ENCODE measurements at regions not wholly inside any gene's neighbourhood (a gene's known extent, or its start where the extent isn't known, plus 50 kb on each side); places are given as distances from the start of the nearest gene placed in this dataset.

DNA sequence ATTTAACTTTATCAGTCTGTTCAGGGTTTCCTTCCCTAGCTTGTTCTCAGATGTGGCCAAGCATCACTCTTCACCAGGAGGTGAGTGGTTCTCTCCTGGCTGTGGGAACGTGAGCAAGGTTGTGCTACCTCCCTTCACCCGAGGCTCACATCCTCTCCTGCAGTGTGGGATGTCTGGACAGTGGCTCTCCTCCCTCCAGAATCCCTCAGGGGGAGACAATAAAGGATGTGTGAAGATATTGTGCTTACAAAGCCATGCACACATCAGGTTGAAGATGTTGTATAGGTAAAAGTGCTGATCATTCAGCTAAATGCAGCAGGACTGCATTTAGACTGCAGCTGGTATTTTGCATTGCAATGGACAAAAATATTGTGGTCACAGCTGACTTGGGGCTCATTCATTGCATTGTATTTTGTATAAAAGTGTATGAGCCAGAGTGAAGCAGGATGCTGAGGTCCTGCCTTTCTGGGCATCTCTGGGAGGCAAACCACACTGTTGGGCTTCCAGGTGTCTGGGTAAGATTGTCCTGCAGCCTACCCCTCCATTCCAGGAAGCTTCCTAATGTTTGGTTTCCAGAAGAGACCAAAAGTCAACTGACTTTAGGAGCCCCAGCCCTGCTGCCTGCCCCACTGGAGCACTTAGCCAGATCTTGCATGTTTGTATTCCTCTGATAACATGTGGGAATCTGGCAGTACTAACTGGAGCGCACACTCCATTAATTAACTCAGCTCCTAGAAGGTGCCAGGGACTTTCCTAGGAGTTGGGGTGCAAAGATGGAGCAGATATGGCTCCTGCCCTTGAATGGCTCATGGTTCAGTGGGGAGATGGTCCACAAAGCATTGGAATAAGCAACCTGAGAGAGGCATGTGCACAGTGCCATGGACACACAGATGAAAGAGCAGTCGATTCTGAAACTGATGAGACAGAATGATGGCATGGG is 292.5 kb upstream of the ZNF32 start:
- Mint-ChIP-seq H3K9me3 (no peaks in the 10 kb centered on the region), H3K4me3 (no peak overlapping the region), H3K4me1 (no peaks in the 10 kb centered on the region), H3K27me3 (peaks cover 11% of the 10 kb centered on the region), H3K36me3 (ENCODE audit: low read depth) (no peaks in the 10 kb centered on the region), H3K27ac (no peak overlapping the region)
- no peak for ATAC-seq (replicated peaks)

GRCh38 chr10:43939939-43940820 is 291.5 kb upstream of the ZNF32 start:
- Mint-ChIP-seq H3K9me3 (no peaks in the 10 kb centered on the region), H3K27me3 (peaks cover 11% of the 10 kb centered on the region), H3K36me3 (ENCODE audit: low read depth) (no peaks in the 10 kb centered on the region), H3K4me3 (no peak overlapping the region), H3K4me1 (no peaks in the 10 kb centered on the region), H3K27ac (no peak overlapping the region)
- no peak for ATAC-seq (replicated peaks)

GRCh38 chr10:43939389-43939938 is 290.8 kb upstream of the ZNF32 start:
- Mint-ChIP-seq H3K27ac (no peak overlapping the region), H3K27me3 (peaks cover 7% of the 10 kb centered on the region), H3K36me3 (ENCODE audit: low read depth) (no peaks in the 10 kb centered on the region), H3K4me1 (no peaks in the 10 kb centered on the region), H3K9me3 (no peaks in the 10 kb centered on the region), H3K4me3 (no peak overlapping the region)
- no peak for ATAC-seq (replicated peaks)

DNA sequence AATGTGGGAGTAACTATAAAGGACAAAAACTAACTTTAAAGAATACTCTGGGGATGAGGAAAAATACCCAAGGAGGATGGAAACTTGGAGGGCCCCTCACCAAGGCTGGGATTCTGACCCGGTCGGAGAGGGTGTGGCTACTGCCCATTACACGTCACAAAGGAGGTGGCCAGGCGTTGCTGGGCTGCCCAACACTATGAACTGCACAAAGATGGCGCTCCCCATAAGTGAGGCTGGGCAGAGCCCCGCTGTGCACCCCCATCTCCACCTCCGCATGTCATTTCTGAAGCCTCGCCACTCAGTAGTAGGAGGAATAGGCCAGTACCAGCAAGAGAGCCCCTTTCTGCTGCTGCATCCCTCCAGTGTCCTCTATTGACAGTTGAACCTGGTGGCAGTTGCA is 290.1 kb upstream of the ZNF32 start:
- no peaks in the 10 kb centered on the region for H3K9me3 Mint-ChIP-seq
- no peaks in the 10 kb centered on the region for H3K4me1 Mint-ChIP-seq
- H3K27me3 Mint-ChIP-seq = peaks cover 5% of the 10 kb centered on the region
- H3K4me3 Mint-ChIP-seq = no peak overlapping the region
- ATAC-seq (replicated peaks) = no peak
- H3K27ac Mint-ChIP-seq = no peak overlapping the region
- no peaks in the 10 kb centered on the region for H3K36me3 Mint-ChIP-seq (ENCODE audit: low read depth)

DNA sequence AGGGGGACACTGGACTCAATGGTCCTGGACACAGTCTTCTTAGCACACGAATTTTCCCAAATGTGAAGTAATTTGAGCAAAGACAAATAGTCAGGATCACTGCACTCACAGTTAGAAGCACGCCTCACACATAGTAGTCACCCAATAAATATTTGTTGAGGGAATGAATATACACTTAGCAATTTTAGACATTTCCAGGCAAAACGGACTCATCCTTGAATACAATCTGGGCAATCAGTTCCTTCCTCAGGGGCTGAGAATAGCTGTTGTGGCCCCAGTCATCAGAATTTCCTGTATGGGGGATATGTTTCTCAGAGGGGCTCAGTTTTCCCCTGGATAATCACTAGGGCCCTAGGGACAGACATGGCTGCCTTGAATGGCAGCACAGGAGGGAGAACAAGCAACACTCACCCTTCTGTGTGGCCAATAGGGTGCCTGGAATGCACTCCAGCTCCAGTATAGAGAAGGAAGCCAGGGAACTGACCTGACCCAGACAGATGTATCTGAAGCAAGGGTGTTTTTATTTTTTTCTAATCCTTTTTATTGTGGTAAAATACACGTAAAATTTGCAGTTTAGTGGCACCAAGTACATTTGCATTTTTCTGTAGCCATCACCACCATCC is 282.7 kb upstream of the ZNF32 start:
- Mint-ChIP-seq H3K27me3 (peaks cover 23% of the 10 kb centered on the region), H3K4me3 (no peak overlapping the region), H3K4me1 (no peaks in the 10 kb centered on the region), H3K27ac (no peak overlapping the region), H3K36me3 (ENCODE audit: low read depth) (no peaks in the 10 kb centered on the region), H3K9me3 (no peaks in the 10 kb centered on the region)
- no peak for ATAC-seq (replicated peaks)

- H3K4me3 Mint-ChIP-seq = no peak overlapping the region
These were observed 282.1 kb upstream of the ZNF32 start for GRCh38 chr10:43930777-43931176.

GRCh38 chr10:43930243-43930642 is 281.6 kb upstream of the ZNF32 start:
- Mint-ChIP-seq H3K4me1 (no peaks in the 10 kb centered on the region), H3K27ac (no peak overlapping the region), H3K9me3 (no peaks in the 10 kb centered on the region), H3K27me3 (peaks cover 23% of the 10 kb centered on the region), H3K4me3 (no peak overlapping the region), H3K36me3 (ENCODE audit: low read depth) (no peaks in the 10 kb centered on the region)
- ATAC-seq (replicated peaks) = no peak

More at GRCh38 chr10:43930777-43931176, 282.1 kb upstream of the ZNF32 start:
- no peak for ATAC-seq (replicated peaks)
- Mint-ChIP-seq H3K9me3 (no peaks in the 10 kb centered on the region), H3K27me3 (peaks cover 23% of the 10 kb centered on the region), H3K4me1 (no peaks in the 10 kb centered on the region), H3K36me3 (ENCODE audit: low read depth) (no peaks in the 10 kb centered on the region), H3K27ac (no peak overlapping the region)

GRCh38 chr10:43929122-43929521 is 280.4 kb upstream of the ZNF32 start:
- Mint-ChIP-seq H3K4me1 (no peaks in the 10 kb centered on the region), H3K27me3 (peaks cover 23% of the 10 kb centered on the region), H3K27ac (no peak overlapping the region), H3K4me3 (no peak overlapping the region), H3K9me3 (no peaks in the 10 kb centered on the region), H3K36me3 (ENCODE audit: low read depth) (no peaks in the 10 kb centered on the region)
- ATAC-seq (replicated peaks) = no peak

DNA sequence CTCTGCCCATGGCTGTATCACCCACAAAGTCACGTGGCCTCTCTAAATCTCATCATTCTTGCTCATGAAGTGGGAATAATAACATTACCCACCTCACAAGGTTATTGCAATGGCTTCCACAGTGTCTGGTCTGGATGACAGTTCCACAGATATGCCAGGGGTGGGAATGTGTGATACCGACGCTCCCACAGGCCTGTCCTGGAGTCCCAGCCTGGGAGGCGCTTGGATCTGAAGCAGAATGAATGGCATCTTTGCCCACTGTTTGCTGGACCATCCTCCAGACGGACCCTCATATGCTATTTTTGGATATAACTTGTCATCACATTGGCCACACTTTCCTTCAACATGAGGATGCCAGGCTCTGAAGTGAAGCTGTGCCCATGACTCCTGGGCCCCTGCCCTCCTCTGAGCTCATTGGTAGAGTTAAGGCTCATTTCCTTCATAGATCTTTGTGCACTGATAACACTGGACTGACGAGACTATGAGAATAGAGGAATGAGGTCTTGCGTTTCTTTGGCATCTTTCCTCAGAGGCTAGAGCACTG is 279.8 kb upstream of the ZNF32 start:
- H3K27me3 Mint-ChIP-seq = peaks cover 23% of the 10 kb centered on the region
- no peak overlapping the region for H3K4me3 Mint-ChIP-seq
- H3K9me3 Mint-ChIP-seq = no peaks in the 10 kb centered on the region
- H3K36me3 Mint-ChIP-seq (ENCODE audit: low read depth) = no peaks in the 10 kb centered on the region
- no peaks in the 10 kb centered on the region for H3K4me1 Mint-ChIP-seq
- no peak overlapping the region for H3K27ac Mint-ChIP-seq
- ATAC-seq (replicated peaks) = no peak

GRCh38 chr10:43926875-43927406 is 278.3 kb upstream of the ZNF32 start:
- Mint-ChIP-seq H3K4me3 (no peak overlapping the region), H3K36me3 (ENCODE audit: low read depth) (no peaks in the 10 kb centered on the region), H3K27me3 (peaks cover 23% of the 10 kb centered on the region), H3K27ac (no peak overlapping the region), H3K9me3 (no peaks in the 10 kb centered on the region), H3K4me1 (no peaks in the 10 kb centered on the region)
- no peak for ATAC-seq (replicated peaks)

DNA sequence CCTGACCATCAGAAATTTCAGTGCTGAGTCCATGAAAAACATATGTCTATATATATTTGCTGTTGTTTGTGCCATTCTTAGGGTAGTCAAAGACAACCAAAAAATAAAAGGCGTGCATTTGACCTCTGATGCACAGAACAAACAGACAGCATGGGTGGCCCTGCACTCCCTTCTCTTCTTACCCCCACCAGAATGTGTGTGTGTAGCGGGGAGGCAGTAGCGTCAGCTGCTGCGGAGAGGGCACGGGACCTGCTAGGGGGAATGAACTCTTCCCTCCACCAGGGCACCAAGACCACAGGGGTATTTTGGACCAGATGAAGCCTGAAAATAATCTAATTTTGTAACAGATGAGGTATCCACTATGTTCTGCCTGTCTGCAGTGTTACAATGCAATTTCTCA is 277.7 kb upstream of the ZNF32 start:
- no peaks in the 10 kb centered on the region for H3K36me3 Mint-ChIP-seq (ENCODE audit: low read depth)
- H3K9me3 Mint-ChIP-seq = no peaks in the 10 kb centered on the region
- peaks cover 20% of the 10 kb centered on the region for H3K27me3 Mint-ChIP-seq
- H3K4me1 Mint-ChIP-seq = no peaks in the 10 kb centered on the region
- no peak overlapping the region for H3K4me3 Mint-ChIP-seq
- no peak for ATAC-seq (replicated peaks)
- no peak overlapping the region for H3K27ac Mint-ChIP-seq

DNA sequence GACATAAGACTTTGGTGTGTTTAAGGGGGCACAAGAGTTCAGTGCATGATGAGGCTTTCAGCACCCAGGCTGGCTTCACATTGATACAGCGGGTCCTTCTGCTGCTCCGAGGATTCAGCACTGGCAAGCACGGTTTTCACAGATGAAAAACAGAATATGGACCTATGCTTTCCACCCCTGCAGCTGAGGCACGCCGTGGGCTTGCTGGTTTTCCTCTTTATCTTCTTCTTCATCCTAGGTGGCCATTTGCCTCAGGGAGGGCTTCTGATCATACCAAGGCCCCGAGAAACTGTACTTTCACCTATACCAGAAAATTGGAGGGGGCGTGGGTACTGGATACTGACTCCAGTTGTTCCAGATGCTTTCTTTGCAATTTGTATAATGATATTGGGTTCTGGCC is 277.1 kb upstream of the ZNF32 start:
- ATAC-seq (replicated peaks) = no peak
- H3K27me3 Mint-ChIP-seq = peaks cover 20% of the 10 kb centered on the region
- H3K4me3 Mint-ChIP-seq = no peak overlapping the region
- H3K27ac Mint-ChIP-seq = no peak overlapping the region
- H3K4me1 Mint-ChIP-seq = no peaks in the 10 kb centered on the region
- no peaks in the 10 kb centered on the region for H3K36me3 Mint-ChIP-seq (ENCODE audit: low read depth)
- H3K9me3 Mint-ChIP-seq = no peaks in the 10 kb centered on the region

GRCh38 chr10:43923328-43923727 is 274.6 kb upstream of the ZNF32 start:
- Mint-ChIP-seq H3K27ac (no peak overlapping the region), H3K4me1 (no peaks in the 10 kb centered on the region), H3K9me3 (no peaks in the 10 kb centered on the region), H3K36me3 (ENCODE audit: low read depth) (no peaks in the 10 kb centered on the region), H3K27me3 (peaks cover 11% of the 10 kb centered on the region), H3K4me3 (no peak overlapping the region)
- ATAC-seq (replicated peaks) = no peak

All from activated T-helper 17 cell treated with anti-CD3 and anti-CD28 coated beads, Interleukin-2, amount 50 U/mL, for 72 hours (primary cell).